WTC11 (cell line): ENCODE measurements at regions not wholly inside any gene's neighbourhood (a gene's known extent, or its start where the extent isn't known, plus 50 kb on each side); places are given as distances from the start of the nearest gene placed in this dataset.

Source experiments
- ATAC-seq: fragments of 200-7000 bp; cut with Tn5 transposase; 2 replicates; pipeline ENCODE4 v1.10.0; 2021; ENCODE audit warnings: mild to moderate bottlenecking, moderate library complexity
- CTCF ChIA-PET: fragments of 300-600 bp; sonication (Branson Sonifier 250); formaldehyde crosslinking; loops from one replicate; lab custom pipeline; 2021; ENCODE audit warnings: antibody characterized with exemption; lab: Charles Lee
- POLR2A ChIA-PET: fragments of 350-600 bp; sonication (Branson Sonifier 250); formaldehyde crosslinking; loops from one replicate; lab custom pipeline; 2021; ENCODE audit warnings: antibody characterized with exemption; lab: Charles Lee
- DNase-seq: peaks from one replicate; pipeline ENCODE4 v3.0.0; 2021; ENCODE audit warnings: low spot score
- H3K27ac Mint-ChIP-seq: 2 replicates; pipeline ENCODE4 v1.8.0; 2021; ENCODE audit warnings: mixed read lengths
- H3K27me3 Mint-ChIP-seq: 2 replicates; pipeline ENCODE4 v1.8.0; 2021; ENCODE audit warnings: low read depth, mild to moderate bottlenecking, moderate library complexity, mixed read lengths
- H3K36me3 Mint-ChIP-seq: 2 replicates; pipeline ENCODE4 v1.8.0; 2021; ENCODE audit warnings: mixed read lengths
- H3K4me1 Mint-ChIP-seq: 2 replicates; pipeline ENCODE4 v1.8.0; 2022; ENCODE audit warnings: mixed read lengths
- H3K4me3 Mint-ChIP-seq: 2 replicates; pipeline ENCODE4 v1.8.0; 2021; ENCODE audit warnings: mild to moderate bottlenecking, moderate library complexity, mixed read lengths
- H3K9me3 Mint-ChIP-seq: 2 replicates; pipeline ENCODE4 v1.8.0; 2021; ENCODE audit warnings: mixed read lengths
- ARID4B ChIP-seq: sonication (generic); formaldehyde crosslinking; IDR thresholded peaks from 2 replicates; pipeline ENCODE4 v1.8.0; 2023; ENCODE audit warnings: missing genetic modification reagents, mild to moderate bottlenecking, borderline replicate concordance
- CDX4 ChIP-seq: fragments of 250-450 bp; sonication (Bioruptor Pico); IDR thresholded peaks from 2 replicates; pipeline ENCODE4 v1.9.0; 2021; ENCODE audit warnings: moderate library complexity, mild to moderate bottlenecking, inconsistent platforms, borderline replicate concordance
- E2F1 ChIP-seq: sonication (generic); formaldehyde crosslinking; IDR thresholded peaks from 2 replicates; pipeline ENCODE4 v1.8.0; 2022; ENCODE audit warnings: mild to moderate bottlenecking, missing genetic modification reagents
- E2F4 ChIP-seq: sonication (generic); formaldehyde crosslinking; IDR thresholded peaks from 2 replicates; pipeline ENCODE4 v1.8.1; 2022; ENCODE audit warnings: low read depth, mild to moderate bottlenecking, moderate library complexity, missing genetic modification reagents, borderline replicate concordance
- EMX1 ChIP-seq: fragments of 250-450 bp; sonication (Bioruptor Pico); IDR thresholded peaks from 2 replicates; pipeline ENCODE4 v1.8.0; 2021; ENCODE audit warnings: mild to moderate bottlenecking
- FOXJ3 ChIP-seq: sonication (generic); formaldehyde crosslinking; IDR thresholded peaks from 2 replicates; pipeline ENCODE4 v1.9.0; 2021; ENCODE audit warnings: missing genetic modification reagents, mild to moderate bottlenecking, borderline replicate concordance
- IRF2 ChIP-seq: sonication (generic); formaldehyde crosslinking; IDR thresholded peaks from 2 replicates; pipeline ENCODE4 v1.8.0; 2022; ENCODE audit warnings: low read depth, missing genetic modification reagents, borderline replicate concordance
- JUN ChIP-seq: sonication (generic); formaldehyde crosslinking; IDR thresholded peaks from 2 replicates; pipeline ENCODE4 v1.8.0; 2023; ENCODE audit warnings: mild to moderate bottlenecking, missing genetic modification reagents
- MAX ChIP-seq: sonication (generic); formaldehyde crosslinking; IDR thresholded peaks from 2 replicates; pipeline ENCODE4 v1.8.0; 2022; ENCODE audit warnings: mild to moderate bottlenecking, missing genetic modification reagents
- MXD4 ChIP-seq: fragments of 250-450 bp; sonication (Bioruptor Pico); IDR thresholded peaks from 2 replicates; pipeline ENCODE4 v1.8.0; 2021; ENCODE audit warnings: mild to moderate bottlenecking, moderate library complexity, borderline replicate concordance
- MYBL2 ChIP-seq: sonication (generic); formaldehyde crosslinking; IDR thresholded peaks from 2 replicates; pipeline ENCODE4 v1.8.1; 2023; ENCODE audit warnings: mild to moderate bottlenecking, moderate library complexity, missing genetic modification reagents
- NFYB ChIP-seq: sonication (generic); formaldehyde crosslinking; conservative IDR thresholded peaks from 2 replicates; pipeline ENCODE4 v1.8.0; 2022; ENCODE audit warnings: low read depth, missing genetic modification reagents
- SP1 ChIP-seq: sonication (generic); formaldehyde crosslinking; conservative IDR thresholded peaks from 2 replicates; pipeline ENCODE4 v1.8.1; 2022; ENCODE audit warnings: missing genetic modification reagents
- ZNF396 ChIP-seq: fragments of 250-450 bp; sonication (Bioruptor Pico); IDR thresholded peaks from 2 replicates; pipeline ENCODE4 v1.8.0; 2021; ENCODE audit warnings: mild to moderate bottlenecking, moderate library complexity, borderline replicate concordance
- ZNF671 ChIP-seq: fragments of 250-450 bp; sonication (Bioruptor Pico); IDR thresholded peaks from 2 replicates; pipeline ENCODE4 v1.8.0; 2021; ENCODE audit warnings: mild to moderate bottlenecking
- TF ChIP-seq, protein P1 (sequence below): sonication (generic); formaldehyde crosslinking; conservative IDR thresholded peaks from 2 replicates; pipeline ENCODE4 v1.8.1; 2023; ENCODE audit warnings: mild to moderate bottlenecking, low read depth, missing genetic modification reagents, moderate library complexity
- TF ChIP-seq, protein P2 (sequence below): sonication (generic); formaldehyde crosslinking; IDR thresholded peaks from 2 replicates; pipeline ENCODE4 v1.8.0; 2022; ENCODE audit warnings: mild to moderate bottlenecking, missing genetic modification reagents

DNA sequence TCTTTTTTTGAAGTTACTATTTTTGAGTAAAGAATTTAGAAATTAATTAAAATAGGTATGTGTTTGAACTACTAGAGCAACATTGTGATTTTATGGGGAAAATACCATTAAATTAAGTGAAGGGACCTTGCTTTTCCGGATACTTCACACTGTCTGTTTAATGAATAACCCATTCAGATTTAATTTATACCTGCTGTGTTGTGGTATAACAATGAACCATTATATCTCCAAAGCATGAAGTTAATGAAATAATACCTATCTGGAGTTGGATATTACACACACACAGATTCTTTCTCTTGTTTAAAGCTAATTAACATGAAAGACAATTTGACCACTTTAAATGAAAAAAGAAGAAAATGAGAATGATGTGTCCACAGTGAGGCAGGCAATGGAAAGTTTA, 195.0 kb upstream of the GPRIN3 start (continued):
- TF ChIP-seq MAX (no peak), EMX1 (CRISPR knock-in tag) (no peak), JUN (no peak), NFYB (CRISPR knock-in tag) (no peak), CDX4 (no peak), MYBL2 (CRISPR knock-in tag) (no peak)

DNA sequence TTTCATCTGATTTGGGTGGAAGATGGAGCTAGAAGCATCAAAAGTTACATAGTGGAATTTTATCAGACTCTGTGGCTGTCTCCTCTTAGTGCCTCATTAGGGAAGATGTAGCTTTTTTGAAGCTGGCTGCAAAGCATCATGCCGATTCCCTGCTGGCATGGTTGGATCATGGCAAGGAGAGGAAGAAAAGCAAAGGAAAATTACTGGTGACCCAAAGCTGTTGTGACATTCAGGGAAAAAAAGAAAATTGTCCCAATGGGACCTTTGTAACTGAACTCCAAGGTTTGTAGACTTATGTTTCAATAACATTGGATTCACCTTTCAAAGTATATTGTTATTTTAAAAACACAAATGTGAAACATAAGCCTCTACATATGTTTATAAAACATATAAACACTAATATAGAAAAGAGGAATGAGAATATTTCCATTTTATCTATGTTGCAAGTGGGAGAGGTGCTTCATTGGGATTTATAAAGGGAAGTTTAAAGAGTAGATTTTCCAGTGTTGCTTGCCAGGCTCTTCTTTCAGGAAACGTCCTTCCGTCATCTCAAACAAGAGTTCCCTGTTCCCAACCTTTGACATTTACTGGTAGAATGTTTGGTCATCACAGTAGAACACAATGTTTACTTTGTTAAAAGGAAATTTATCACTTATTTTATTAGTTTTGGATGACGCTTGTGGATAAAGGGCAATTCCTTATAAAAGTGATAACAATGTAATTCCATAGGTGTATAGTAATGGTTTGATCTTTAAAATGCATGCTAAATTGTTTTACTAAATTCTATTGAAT, 190.1 kb upstream of the GPRIN3 start:
- peaks cover 4% of the 10 kb centered on the region for H3K36me3 Mint-ChIP-seq
- DNase-seq: no peak
- CTCF ChIA-PET: interaction anchor here (0.8 kb wide), 1 partner anchor 16 kb away, joined by 3 read pairs; no protein-coding TSS in a partner anchor
- peaks cover 12% of the 10 kb centered on the region for H3K4me1 Mint-ChIP-seq
- H3K9me3 Mint-ChIP-seq: peaks cover 11% of the 10 kb centered on the region
- no peak for TF ChIP-seq MXD4
- TF ChIP-seq, protein P1, sequence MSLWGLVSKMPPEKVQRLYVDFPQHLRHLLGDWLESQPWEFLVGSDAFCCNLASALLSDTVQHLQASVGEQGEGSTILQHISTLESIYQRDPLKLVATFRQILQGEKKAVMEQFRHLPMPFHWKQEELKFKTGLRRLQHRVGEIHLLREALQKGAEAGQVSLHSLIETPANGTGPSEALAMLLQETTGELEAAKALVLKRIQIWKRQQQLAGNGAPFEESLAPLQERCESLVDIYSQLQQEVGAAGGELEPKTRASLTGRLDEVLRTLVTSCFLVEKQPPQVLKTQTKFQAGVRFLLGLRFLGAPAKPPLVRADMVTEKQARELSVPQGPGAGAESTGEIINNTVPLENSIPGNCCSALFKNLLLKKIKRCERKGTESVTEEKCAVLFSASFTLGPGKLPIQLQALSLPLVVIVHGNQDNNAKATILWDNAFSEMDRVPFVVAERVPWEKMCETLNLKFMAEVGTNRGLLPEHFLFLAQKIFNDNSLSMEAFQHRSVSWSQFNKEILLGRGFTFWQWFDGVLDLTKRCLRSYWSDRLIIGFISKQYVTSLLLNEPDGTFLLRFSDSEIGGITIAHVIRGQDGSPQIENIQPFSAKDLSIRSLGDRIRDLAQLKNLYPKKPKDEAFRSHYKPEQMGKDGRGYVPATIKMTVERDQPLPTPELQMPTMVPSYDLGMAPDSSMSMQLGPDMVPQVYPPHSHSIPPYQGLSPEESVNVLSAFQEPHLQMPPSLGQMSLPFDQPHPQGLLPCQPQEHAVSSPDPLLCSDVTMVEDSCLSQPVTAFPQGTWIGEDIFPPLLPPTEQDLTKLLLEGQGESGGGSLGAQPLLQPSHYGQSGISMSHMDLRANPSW: no peak
- TF ChIP-seq SP1 (CRISPR knock-in tag): no peak
- TF ChIP-seq FOXJ3 (CRISPR knock-in tag): no peak
- no peaks in the 10 kb centered on the region for H3K27me3 Mint-ChIP-seq
- POLR2A ChIA-PET: interaction anchor here (0.6 kb wide), 1 partner anchor 1459 kb away, joined by 4 read pairs; no protein-coding TSS in a partner anchor
- H3K4me3 Mint-ChIP-seq: no peak overlapping the region
- ATAC-seq: no peak
- no peak overlapping the region for H3K27ac Mint-ChIP-seq

DNA sequence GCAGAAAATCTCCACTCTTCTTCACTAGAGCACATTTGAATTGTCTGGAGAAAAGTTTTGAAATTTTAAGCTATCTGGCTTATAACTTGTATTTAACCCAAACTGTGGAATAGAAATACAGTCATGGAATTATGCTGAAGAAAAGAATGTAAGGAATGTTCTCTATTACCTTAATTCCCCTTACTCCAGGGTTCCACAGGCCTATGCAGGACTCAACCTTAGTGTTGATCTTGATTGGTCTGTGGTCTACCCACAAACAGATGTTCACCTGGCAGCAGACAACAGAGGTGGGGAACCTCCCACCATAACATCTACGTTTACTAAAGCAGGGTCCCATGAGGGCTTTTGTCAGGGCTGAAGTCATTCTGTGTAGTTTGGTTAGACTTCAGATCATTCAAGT, 189.3 kb upstream of the GPRIN3 start:
- Mint-ChIP-seq H3K27me3 (no peaks in the 10 kb centered on the region), H3K27ac (no peak overlapping the region), H3K9me3 (peaks cover 11% of the 10 kb centered on the region), H3K36me3 (peaks cover 4% of the 10 kb centered on the region), H3K4me1 (peaks cover 16% of the 10 kb centered on the region), H3K4me3 (no peak overlapping the region)
- no peak for ATAC-seq
- DNase-seq: no peak
- CTCF ChIA-PET: no interaction called here
- POLR2A ChIA-PET: no interaction called here
- TF ChIP-seq MAX: no peak
- no peak for TF ChIP-seq E2F1 (CRISPR knock-in tag)
- TF ChIP-seq FOXJ3 (CRISPR knock-in tag): no peak
- no peak for TF ChIP-seq ZNF671 (CRISPR knock-in tag)
- TF ChIP-seq JUN: no peak
- no peak for TF ChIP-seq ARID4B
- TF ChIP-seq ZNF396 (CRISPR knock-in tag): no peak
- TF ChIP-seq, protein P2, sequence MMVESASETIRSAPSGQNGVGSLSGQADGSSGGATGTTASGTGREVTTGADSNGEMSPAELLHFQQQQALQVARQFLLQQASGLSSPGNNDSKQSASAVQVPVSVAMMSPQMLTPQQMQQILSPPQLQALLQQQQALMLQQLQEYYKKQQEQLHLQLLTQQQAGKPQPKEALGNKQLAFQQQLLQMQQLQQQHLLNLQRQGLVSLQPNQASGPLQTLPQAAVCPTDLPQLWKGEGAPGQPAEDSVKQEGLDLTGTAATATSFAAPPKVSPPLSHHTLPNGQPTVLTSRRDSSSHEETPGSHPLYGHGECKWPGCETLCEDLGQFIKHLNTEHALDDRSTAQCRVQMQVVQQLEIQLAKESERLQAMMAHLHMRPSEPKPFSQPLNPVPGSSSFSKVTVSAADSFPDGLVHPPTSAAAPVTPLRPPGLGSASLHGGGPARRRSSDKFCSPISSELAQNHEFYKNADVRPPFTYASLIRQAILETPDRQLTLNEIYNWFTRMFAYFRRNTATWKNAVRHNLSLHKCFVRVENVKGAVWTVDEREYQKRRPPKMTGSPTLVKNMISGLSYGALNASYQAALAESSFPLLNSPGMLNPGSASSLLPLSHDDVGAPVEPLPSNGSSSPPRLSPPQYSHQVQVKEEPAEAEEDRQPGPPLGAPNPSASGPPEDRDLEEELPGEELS (CRISPR knock-in tag): no peak
- TF ChIP-seq IRF2: no peak
- no peak for TF ChIP-seq E2F4 (CRISPR knock-in tag)
